Activated CD4-positive, CD25-positive, alpha-beta regulatory T cell treated with anti-CD3 and anti-CD28 coated beads, Interleukin-2, amount 50 U/mL, for 16 hours (primary cell): ENCODE measurements at regions not wholly inside any gene's neighbourhood (a gene's known extent, or its start where the extent isn't known, plus 50 kb on each side); places are given as distances from the start of the nearest gene placed in this dataset.

Source experiments
- DNase-seq: peaks from one replicate; pipeline ENCODE4 v3.0.0-alpha.2; 2020; ENCODE audit warnings: low read depth, low spot score

GRCh38 chr5:68709239-68709638, 384.6 kb upstream of the SLC30A5 start:
- no peak for DNase-seq

GRCh38 chr5:68710514-68710913, 383.3 kb upstream of the SLC30A5 start:
- no peak for DNase-seq

DNA sequence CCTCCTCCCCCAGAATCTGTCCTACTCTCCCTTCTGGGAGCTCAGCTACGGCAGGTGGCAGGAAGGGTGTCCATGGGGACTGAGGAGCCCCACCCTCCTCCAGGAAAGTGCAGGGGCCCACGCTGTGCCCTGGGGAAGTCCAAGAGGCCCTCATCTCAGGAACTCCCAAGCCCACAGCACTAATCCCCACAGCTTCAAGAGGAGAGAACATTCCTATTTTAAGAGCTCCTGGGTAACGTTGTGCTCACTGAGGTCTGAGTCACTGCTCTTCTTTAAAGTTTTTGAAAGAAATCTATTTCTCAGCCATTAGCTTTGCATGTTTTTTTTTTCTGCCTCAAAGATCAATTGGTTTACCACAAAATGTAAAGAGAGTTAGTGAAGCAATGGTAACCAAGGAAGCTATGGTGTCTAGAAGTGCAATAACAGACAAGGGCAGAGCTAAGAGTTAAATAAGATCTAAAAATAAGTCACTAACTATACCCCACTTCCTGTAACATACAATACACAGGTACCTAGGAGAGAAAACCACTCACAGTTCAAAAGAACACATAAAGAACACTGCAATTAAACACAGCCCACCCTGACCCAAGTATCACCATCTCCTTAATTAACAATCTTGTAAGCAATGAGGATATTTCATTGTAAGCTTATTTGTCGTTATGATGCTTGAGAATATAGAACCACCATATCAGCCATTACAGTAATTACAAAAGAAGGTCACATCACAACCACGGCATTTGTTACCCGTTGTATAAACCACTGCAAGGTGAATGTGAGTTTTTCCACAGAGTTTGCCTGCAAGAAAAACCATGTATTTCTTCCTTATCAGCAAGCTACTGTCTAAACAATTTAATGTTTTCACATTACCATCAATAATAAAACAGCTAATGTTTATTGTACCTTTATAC, 382.3 kb upstream of the SLC30A5 start:
- no peak for DNase-seq

DNA sequence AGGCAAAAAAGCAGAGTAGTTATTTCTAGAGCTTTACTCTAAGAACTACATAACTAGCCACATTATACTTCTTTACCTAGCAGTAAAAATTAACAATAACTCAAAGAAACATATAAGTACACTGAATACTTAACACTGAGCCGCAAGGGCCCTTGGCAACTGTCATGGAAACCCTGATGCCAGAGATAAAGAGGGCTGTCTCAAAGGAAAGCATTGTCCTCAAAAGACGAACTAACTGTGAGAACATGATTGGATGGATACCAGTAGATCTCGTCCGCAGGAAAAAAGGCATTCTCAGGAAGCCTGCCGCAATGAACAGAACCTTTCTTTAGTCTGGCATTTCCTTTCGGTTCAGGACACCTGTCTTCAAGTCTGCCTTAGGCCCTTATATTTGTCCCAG, 379.0 kb upstream of the SLC30A5 start:
- DNase-seq, result no peak

GRCh38 chr5:68720884-68721610, 372.8 kb upstream of the SLC30A5 start:
- no peak for DNase-seq

DNA sequence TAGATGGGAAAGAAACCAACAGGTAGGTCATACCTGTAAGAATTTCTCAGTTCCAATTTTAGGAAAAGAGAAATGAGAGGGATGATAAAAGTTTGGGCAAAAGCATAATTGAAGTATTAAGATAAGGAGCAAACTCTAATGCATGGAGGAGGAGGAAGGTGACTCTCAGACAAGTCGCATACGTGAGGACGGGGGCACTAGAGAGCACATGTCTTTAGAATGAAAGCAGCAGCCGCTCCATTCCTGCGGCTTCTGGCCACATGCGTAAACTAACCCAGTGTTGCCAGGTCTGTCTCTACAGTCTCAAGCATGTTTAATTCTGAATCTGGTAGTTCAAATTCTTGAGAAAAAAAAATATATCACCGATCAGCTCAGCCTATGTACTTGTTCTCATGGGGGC, 371.5 kb upstream of the SLC30A5 start:
- DNase-seq, result no peak

DNA sequence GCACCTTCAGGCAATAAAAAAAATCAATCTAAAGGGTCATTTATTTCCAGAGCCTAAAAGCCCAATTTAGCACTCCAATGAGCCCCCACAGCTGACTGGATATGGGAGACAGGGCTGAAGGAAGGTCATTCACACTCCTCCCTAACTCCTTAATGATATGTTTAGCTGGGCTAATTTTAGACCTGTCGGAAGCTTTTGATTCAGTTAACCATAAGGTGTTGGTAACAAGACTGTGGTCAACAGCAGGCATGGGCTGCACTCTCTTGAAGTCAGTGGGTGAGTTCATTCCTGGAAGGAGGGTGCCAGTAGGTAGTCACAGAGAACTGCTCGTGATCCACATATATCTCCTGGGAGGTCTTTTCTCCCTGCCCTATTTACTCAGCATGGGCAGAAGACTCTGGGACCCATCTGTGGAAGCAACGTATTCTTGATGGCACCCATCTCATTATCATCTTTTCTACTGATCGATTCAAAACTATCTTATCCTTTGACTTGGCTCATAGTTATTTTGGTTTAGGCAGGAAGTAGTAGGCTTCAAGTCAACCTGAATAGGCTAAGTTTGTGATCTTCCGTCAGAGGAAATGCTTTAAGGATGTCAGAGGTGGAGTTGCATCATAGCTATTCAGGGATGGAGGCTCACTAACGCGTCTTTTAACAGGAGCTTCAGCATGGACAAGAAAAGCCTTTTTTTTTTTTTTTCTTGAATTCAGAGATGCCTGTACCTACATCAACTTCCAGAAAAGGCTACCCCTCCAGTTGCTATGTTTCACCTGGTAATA, 367.7 kb upstream of the SLC30A5 start:
- no peak for DNase-seq

DNA sequence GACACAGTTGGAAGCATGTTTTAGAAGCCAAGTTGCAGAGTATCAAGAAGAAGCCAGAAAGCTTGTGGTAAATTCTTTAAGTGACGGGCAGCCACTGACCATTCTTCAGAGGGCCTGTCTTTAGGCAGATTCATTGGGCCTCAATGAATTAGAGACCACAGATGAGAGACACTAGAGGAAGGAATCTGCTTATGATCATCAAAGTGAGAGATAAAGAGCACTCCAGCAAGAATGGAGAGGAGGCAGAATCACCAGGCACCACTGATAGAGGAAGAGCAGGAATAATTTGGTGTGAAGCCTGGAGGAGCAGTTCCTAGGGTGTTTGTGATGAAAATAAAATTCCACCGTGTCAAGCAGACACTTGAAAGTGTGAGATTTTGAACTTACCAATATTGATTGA, 365.9 kb upstream of the SLC30A5 start:
- no peak for DNase-seq

DNA sequence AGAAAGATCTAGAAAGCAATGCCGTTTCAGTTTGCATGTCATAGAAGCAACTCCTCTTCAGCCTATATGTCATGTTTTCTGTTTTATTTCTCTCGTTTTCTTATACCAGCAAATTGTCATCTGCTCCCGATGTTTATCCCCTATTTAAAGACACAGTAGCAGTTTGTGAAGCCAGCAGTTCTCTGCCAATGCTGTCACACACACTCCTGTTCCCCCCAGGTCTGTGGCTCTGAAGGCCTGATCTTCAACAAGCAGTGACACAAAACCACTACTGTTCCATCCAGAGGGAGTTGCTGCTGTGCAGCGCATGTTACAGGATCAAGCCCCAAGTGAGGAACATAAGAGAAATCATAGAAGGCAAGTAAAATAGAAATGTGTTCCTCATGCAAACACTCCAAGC, 364.1 kb upstream of the SLC30A5 start:
- no peak for DNase-seq

DNA sequence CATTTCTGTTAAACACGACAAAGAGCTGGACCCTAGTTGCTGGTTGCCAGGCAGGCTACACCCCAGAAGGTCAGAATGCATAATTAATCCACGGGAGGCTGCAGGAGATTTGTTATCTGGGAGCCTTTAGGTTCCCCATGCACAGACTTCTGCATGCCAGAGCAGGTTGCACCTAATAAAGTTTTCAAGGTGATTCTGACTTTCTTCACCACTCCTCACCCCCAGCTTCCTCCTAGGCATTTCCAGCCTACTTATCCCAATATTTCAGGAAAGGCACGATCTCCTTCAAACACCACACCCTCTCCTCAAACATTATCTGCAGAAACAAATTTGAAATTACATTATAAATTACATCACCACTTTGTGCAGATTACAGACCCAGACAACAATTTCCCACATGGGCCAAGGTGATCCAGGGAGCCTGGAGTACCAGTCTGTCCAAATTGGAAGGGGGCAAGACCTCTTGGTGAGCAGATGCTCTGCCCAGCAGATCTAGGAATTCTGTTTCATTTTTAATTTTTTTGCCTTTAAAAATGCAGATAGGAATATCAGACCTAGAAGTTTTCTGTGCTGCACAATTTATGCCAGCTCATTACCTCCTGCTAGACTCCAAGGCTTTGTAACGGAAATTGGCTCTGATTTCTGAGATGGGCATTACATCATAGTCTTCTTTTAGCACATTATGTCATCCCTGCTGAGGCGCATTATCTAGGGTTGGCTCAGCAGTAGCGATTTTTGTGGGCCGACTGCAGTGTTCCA, 363.4 kb upstream of the SLC30A5 start:
- no peak for DNase-seq

DNA sequence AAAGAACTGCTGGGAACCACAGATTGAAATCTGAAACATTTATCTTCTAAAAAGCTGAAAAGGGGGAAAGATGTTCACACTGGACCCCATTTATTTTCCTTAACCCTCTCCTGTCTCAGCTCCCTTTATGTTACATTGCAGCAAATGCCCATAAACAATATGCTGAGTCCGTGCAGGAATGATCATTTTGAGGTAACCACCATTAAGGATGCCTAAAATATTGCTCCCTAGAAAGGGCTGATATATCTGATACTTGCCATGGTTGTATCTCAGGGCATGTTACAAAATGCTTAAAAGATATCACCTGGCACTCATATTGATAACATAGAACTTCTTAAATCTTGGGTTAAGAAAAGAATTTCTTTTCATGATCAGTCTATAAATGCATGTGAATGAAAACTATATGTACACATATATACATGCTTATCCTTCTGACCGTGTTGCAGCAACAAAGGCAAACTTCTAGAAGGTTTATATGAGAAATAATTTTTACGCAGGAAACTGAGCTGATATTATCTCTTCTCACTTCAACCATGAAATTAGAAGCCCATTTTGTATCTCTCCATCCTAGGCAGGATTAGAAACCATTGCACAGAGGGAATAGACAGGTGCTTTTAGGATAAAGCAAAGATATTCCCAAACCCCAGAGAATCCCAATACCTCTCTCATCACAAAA, 362.7 kb upstream of the SLC30A5 start:
- no peak for DNase-seq

DNA sequence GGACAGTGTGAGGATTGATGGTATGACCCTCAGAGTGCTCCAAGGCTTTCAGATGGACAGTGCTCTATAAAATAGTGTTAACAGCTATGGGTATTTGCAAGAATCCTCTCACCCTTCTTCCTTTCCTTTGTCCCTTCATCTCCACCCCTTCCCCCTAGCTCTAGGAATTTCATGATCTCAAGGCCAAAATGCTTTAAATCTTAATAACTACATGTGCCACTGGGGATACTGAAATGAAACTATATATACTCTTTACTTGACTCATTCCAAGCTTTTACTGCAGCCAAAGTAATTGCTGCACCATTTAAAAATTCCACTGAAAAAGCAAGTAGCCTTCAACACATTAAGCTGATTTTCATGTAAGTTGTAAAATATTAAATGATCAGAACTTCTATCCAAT, 361.6 kb upstream of the SLC30A5 start:
- DNase-seq, result no peak

DNA sequence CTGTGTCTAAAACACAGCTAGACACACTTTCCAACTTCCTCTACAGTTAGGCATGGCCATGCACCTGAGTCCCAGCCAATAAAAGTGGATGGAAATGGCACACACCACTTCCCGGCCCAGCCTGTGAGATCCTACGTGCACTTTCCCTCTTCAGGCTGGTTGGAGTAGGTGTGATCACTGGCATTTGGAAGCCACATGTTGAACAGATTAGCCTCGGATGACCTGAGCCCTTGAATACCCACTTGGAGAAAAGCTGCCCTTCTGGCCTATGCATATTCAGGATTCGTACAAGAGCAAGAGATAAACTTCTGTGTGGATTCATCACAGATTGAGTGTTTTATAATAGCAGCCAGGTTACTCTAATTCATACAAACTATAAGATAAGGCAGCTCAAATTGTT, 359.0 kb upstream of the SLC30A5 start:
- DNase-seq, result no peak

- DNase-seq, result no peak
Measured at GRCh38 chr5:68738236-68738635, 355.6 kb upstream of the SLC30A5 start.

DNA sequence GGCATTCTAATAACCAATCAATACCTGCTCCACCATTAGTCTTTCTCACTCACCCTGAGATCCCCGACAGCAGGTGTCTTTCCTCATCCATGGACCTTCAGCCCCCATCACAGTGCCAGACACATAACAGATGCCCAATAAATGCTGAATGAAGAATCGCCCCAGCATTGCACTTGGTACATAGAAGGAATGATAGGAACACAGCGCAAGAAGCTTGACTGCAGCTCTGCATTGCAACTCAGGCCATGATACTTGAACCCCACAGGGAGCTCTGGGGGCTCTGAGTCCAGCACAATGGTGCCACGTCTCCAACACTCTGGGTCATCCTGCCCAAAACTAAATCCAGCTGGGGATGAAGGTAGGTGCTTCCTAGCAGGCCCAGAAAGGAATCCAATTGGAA, 355.0 kb upstream of the SLC30A5 start:
- no peak for DNase-seq

GRCh38 chr5:68739752-68740151, 354.1 kb upstream of the SLC30A5 start:
- DNase-seq, result no peak

DNA sequence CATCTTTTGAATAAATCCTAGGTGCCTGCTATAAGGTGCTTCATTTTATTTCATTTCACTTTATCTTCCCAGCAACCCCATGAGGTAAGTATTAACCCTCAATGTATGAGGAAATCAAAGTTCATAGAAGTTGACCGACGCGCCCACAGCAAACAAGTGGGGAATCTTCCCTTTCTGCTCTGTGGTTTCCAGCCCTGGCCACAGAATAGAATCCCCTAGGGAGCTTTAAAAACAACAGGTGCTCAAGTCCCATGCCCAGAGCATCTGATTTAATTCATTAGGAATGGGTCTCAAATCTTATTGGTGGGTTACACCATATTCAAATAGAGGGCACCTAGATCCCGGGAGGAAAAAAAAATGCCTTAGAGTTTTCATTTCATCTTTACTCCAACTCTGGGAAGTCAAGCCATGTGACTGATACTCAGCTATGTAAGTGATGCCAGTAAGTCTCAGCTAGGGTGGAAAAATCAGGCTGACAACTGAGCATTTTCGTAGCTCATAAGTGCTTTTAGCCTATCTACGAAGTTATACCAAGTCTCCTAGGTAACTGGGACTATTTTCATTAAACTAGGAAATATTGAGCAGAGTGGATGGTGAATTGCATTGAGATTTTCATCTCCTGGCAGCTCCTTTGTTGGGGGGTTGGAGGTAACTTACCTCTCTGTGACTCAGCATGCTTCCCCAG, 353.4 kb upstream of the SLC30A5 start:
- DNase-seq, result no peak

DNA sequence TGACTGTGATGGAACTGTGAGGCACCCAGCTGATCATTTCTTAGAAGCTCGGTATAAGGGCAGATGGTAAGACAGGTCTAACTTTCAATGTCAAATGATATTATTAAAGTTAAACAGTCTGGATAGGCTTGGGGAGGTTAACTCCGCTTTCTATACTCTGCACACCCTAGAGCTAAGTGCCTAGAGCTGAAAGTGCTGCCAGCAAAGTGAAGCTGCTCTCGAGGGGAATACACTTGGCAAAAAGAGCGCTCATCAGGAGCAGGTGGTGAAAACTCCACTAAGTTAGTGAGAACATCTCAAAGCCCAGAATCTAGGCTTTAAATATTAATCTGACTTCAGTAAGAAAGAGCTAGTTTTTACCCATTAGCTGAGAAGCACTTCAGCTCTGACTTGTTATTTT, 349.6 kb upstream of the SLC30A5 start:
- DNase-seq, result no peak

DNA sequence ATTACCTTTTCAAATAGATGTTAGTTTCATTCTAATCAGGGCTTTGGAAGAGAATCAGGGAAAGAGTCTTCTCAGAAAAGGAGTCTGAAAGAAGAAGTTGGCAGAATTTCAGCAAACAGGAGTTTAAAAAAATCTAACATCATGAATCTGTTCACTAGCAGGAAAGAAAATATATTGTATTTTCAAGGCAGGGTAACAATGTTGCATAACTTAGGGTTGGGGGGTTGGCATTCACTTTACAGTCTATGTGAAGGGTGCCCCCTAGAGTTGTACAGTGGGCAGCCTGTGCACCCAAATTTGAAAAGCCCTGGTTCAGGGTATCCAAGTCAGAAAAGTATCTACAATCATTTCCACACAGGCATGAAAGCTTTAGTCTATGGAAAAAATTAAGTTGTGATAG, 348.4 kb upstream of the SLC30A5 start:
- no peak for DNase-seq

DNA sequence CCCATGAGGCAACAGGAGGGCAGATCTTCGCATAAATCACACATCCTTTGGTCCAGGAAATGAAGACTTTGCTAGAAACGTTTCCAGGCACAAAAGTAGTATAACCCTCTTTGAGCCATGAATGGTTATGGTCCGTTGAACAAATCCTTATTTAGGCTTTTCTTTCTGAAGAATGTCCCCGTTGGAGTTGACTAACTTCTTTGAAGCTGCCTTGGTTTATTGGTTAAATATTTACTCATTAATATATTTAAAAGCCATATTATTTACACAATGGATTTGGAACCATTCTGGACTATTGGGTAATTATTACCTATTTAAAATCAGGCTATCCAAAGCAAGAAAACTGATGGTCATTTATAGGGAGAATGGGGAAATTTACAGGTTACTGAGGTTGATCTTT, 347.6 kb upstream of the SLC30A5 start:
- no peak for DNase-seq
